Endodermal cell (in vitro differentiated cells): ENCODE measurements at regions not wholly inside any gene's neighbourhood (a gene's known extent, or its start where the extent isn't known, plus 50 kb on each side); places are given as distances from the start of the nearest gene placed in this dataset.
A peak's percentile ranks its signal among the peaks of the same experiment; 100 is the strongest.

Experiments used
- DNase-seq: peaks from one replicate; pipeline ENCODE4 v3.0.0-alpha.2; 2017
- H3K27ac ChIP-seq: 2 replicates; pipeline ENCODE4 v1.5.1; 2013; ENCODE audit warnings: mild to moderate bottlenecking, low read depth, low read length, moderate library complexity
- H3K27me3 ChIP-seq: 2 replicates; pipeline ENCODE4 v1.6.1; 2013; ENCODE audit warnings: mild to moderate bottlenecking, low read length, moderate library complexity; ENCODE audit not compliant: insufficient read depth, control insufficient read depth, poor library complexity, severe bottlenecking
- H3K36me3 ChIP-seq: 2 replicates; pipeline ENCODE4 v1.7.0; 2013; ENCODE audit warnings: mild to moderate bottlenecking, low read length, moderate library complexity; ENCODE audit not compliant: control insufficient read depth, insufficient read depth
- H3K4me1 ChIP-seq: one replicate; pipeline ENCODE4 v1.7.0; 2013; ENCODE audit warnings: low read length; ENCODE audit not compliant: control insufficient read depth, insufficient read depth
- H3K4me3 ChIP-seq: 2 replicates; pipeline ENCODE4 v1.5.1; 2013; ENCODE audit warnings: mild to moderate bottlenecking, low read length, moderate library complexity
- H3K9ac ChIP-seq: 2 replicates; pipeline ENCODE4 v1.6.1; 2013; ENCODE audit warnings: mild to moderate bottlenecking, low read length, moderate library complexity; ENCODE audit not compliant: poor library complexity, severe bottlenecking; ENCODE audit errors: extremely low read depth
- H3K9me3 ChIP-seq: 2 replicates; pipeline ENCODE4 v1.6.1; 2013; ENCODE audit warnings: mild to moderate bottlenecking, low read length, moderate library complexity; ENCODE audit not compliant: control insufficient read depth
- H3K27ac Mint-ChIP-seq: 2 replicates; pipeline ENCODE4 v1.8.0; 2020; ENCODE audit warnings: mixed read lengths
- H3K27me3 Mint-ChIP-seq: 2 replicates; pipeline ENCODE4 v1.8.0; 2021; ENCODE audit warnings: mild to moderate bottlenecking, mixed read lengths; ENCODE audit not compliant: insufficient read depth
- H3K36me3 Mint-ChIP-seq: 2 replicates; pipeline ENCODE4 v1.8.0; 2020; ENCODE audit warnings: low read depth, mixed read lengths
- H3K4me1 Mint-ChIP-seq: 2 replicates; pipeline ENCODE4 v1.8.0; 2020; ENCODE audit warnings: mixed read lengths
- H3K4me3 Mint-ChIP-seq: 2 replicates; pipeline ENCODE4 v1.8.0; 2020; ENCODE audit warnings: mild to moderate bottlenecking, moderate library complexity, mixed read lengths
- H3K9me3 Mint-ChIP-seq: 2 replicates; pipeline ENCODE4 v1.8.0; 2020; ENCODE audit warnings: mild to moderate bottlenecking, mixed read lengths
- CTCF ChIP-seq: fragments of 200-600 bp; sonication (generic); conservative IDR thresholded peaks from 2 replicates; pipeline ENCODE4 v1.5.0; 2021; ENCODE audit warnings: antibody characterized with exemption, mild to moderate bottlenecking
- WGBS, 2 experiments: methylation state at CpG; one replicate each; pipeline versions ENCODE4 v1.1.5 to v1.1.7; 2013; ENCODE audit warnings: missing lambda C conversion rate in 2 of 2, mixed read lengths in 1 of 2; ENCODE audit not compliant: insufficient coverage in 1 of 2, insufficient read length in 1 of 2; 5-methylcytosine and 5-hydroxymethylcytosine counted together

- H3K27me3 Mint-ChIP-seq: no peaks in the 10 kb centered on the region
- peaks cover 58% of the 10 kb centered on the region for H3K9me3 Mint-ChIP-seq
- WGBS, 2 experiments: 60 to 82% methylated on average over 1 to 8 of the region's 9 CpGs
- Histone ChIP-seq H3K9me3 (no peaks in the 10 kb centered on the region), H3K4me1 (no peaks in the 10 kb centered on the region), H3K27ac (peak overlapping the region; percentile 63), H3K9ac (no peak overlapping the region), H3K4me3 (no peak overlapping the region), H3K36me3 (no peaks in the 10 kb centered on the region), H3K27me3 (no peaks in the 10 kb centered on the region)
- no peak overlapping the region for H3K4me3 Mint-ChIP-seq
- peak; percentile 17 for TF ChIP-seq CTCF
- H3K27ac Mint-ChIP-seq: no peak overlapping the region
- H3K4me1 Mint-ChIP-seq: no peaks in the 10 kb centered on the region
- no peak for DNase-seq
- no peaks in the 10 kb centered on the region for H3K36me3 Mint-ChIP-seq
Measured at GRCh38 chrX:13473442-13474163, 95.8 kb upstream of the EGFL6 start.

GRCh38 chrX:13472975-13473374 is 96.4 kb upstream of the EGFL6 start:
- peak; percentile 34 for TF ChIP-seq CTCF
- Mint-ChIP-seq H3K27ac (no peak overlapping the region), H3K4me1 (no peaks in the 10 kb centered on the region), H3K4me3 (no peak overlapping the region), H3K9me3 (peaks cover 55% of the 10 kb centered on the region), H3K36me3 (no peaks in the 10 kb centered on the region), H3K27me3 (no peaks in the 10 kb centered on the region)
- no peaks in the 10 kb centered on the region for H3K4me1 ChIP-seq
- no peaks in the 10 kb centered on the region for H3K9me3 ChIP-seq
- no peak overlapping the region for H3K9ac ChIP-seq
- no peaks in the 10 kb centered on the region for H3K27me3 ChIP-seq
- no peaks in the 10 kb centered on the region for H3K36me3 ChIP-seq
- no peak overlapping the region for H3K4me3 ChIP-seq
- no peak for DNase-seq
- no peak overlapping the region for H3K27ac ChIP-seq
- WGBS, 2 experiments: 79% methylated on average over 2 of the region's 5 CpGs; no CpG with 5 or more reads in 1 of the 2 experiments

GRCh38 chrX:13471269-13471668 is 98.1 kb upstream of the EGFL6 start:
- no peaks in the 10 kb centered on the region for H3K36me3 Mint-ChIP-seq
- no peak overlapping the region for H3K9ac ChIP-seq
- no peaks in the 10 kb centered on the region for H3K4me1 ChIP-seq
- no peak overlapping the region for H3K27ac ChIP-seq
- no peak overlapping the region for H3K27ac Mint-ChIP-seq
- H3K27me3 Mint-ChIP-seq: no peaks in the 10 kb centered on the region
- no peak for TF ChIP-seq CTCF
- no peaks in the 10 kb centered on the region for H3K4me1 Mint-ChIP-seq
- 82 to 90% methylated on average over 1 to 3 of the region's 3 CpGs for WGBS, 2 experiments
- peak; percentile 59 for DNase-seq
- no peaks in the 10 kb centered on the region for H3K9me3 ChIP-seq
- peaks cover 46% of the 10 kb centered on the region for H3K9me3 Mint-ChIP-seq
- H3K4me3 Mint-ChIP-seq: no peak overlapping the region
- H3K4me3 ChIP-seq: no peak overlapping the region
- H3K27me3 ChIP-seq: no peaks in the 10 kb centered on the region
- H3K36me3 ChIP-seq: no peaks in the 10 kb centered on the region
